AG09319 (cell line): ENCODE measurements at regions not wholly inside any gene's neighbourhood (a gene's known extent, or its start where the extent isn't known, plus 50 kb on each side); places are given as distances from the start of the nearest gene placed in this dataset.

Experiments used
- DNase-seq: peaks from one replicate; pipeline ENCODE4 v3.0.0-alpha.2; 2010; ENCODE audit warnings: low read depth; ENCODE audit errors: extremely low read depth
- CTCF ChIP-seq: IDR thresholded peaks from 2 replicates; pipeline ENCODE4 v1.5.1; 2011; ENCODE audit warnings: low read depth, mild to moderate bottlenecking, inconsistent platforms, low read length, moderate library complexity

- no peak for TF ChIP-seq CTCF
- DNase-seq: no peak
Observed at GRCh38 chr15:79211481-79211880, 71.0 kb upstream of the ANKRD34C start.

GRCh38 chr15:79209690-79210089 lies 72.8 kb upstream of the ANKRD34C start:
- TF ChIP-seq CTCF: no peak
- DNase-seq: no peak

GRCh38 chr15:79209116-79209515 lies 73.4 kb upstream of the ANKRD34C start:
- DNase-seq: no peak
- no peak for TF ChIP-seq CTCF

- DNase-seq: no peak
- TF ChIP-seq CTCF: no peak
Observed at GRCh38 chr15:79208179-79208578, 74.3 kb upstream of the ANKRD34C start.

- no peak for DNase-seq
- TF ChIP-seq CTCF: no peak
Observed at GRCh38 chr15:79206940-79207339, 75.6 kb upstream of the ANKRD34C start.

- no peak for TF ChIP-seq CTCF
Observed at GRCh38 chr15:79204886-79205675, 77.4 kb upstream of the ANKRD34C start.

GRCh38 chr15:79198461-79198860 lies 84.1 kb upstream of the ANKRD34C start:
- TF ChIP-seq CTCF: no peak
- no peak for DNase-seq

More at GRCh38 chr15:79204886-79205675, 77.4 kb upstream of the ANKRD34C start:
- DNase-seq: no peak
